ENCODE measurements at regions not wholly inside any gene's neighbourhood (a gene's known extent, or its start where the extent isn't known, plus 50 kb on each side); places are given as distances from the start of the nearest gene placed in this dataset.
"Not testable (repeated sequence)": the region's sequence is repeated elsewhere in the genome, so short reads cannot be mapped to it uniquely, and the experiment has no call there.

DNA sequence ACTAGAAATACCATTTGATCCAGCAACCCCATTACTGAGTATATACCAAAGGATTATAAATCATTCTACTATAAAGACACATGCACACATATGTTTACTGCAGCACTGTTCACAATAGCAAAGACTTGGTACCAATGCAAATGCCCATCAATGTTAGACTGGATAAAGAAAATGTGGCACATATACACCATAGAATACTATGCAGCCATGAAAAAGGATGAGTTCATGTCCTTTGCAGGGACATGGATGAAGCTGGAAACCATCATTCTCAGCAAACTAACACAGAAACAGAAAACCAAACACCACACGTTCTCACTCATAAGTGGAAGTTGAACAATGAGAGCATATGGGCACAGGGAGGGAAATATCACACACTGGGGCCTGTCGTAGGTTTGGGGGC is 106.0 kb downstream of the SPATA18 start:
- DNase-seq (ENCODE audit: low read depth in 2 of 2): not testable (repeated sequence)

- peak; percentile 12 to 28 for DNase-seq (ENCODE audit: low read depth in 2 of 2)
These were observed 106.7 kb downstream of the SPATA18 start for GRCh38 chr4:52157641-52158316.

DNA sequence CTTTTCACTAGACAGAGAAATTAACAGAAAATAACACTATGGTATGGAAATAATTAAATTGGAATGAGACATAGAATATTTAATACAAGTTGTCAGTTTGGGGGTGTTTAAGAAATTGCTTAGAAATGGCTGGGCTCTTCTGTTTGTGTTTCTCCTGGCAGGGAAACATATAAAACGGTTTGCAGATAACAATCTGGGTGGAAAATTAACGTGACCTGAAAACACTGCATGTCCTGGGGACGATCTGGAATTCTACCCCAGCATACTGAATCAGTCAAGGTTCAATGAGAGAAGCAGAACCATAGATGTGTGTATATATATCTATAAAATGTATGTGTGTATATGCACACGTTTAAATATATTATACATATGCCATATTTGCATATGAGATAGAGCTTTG is 109.8 kb downstream of the SPATA18 start:
- no peak for DNase-seq (ENCODE audit: low read depth in 2 of 2)

- no peak for DNase-seq (ENCODE audit: low read depth in 2 of 2)
These were observed 113.0 kb downstream of the SPATA18 start for GRCh38 chr4:52164116-52164515.

DNA sequence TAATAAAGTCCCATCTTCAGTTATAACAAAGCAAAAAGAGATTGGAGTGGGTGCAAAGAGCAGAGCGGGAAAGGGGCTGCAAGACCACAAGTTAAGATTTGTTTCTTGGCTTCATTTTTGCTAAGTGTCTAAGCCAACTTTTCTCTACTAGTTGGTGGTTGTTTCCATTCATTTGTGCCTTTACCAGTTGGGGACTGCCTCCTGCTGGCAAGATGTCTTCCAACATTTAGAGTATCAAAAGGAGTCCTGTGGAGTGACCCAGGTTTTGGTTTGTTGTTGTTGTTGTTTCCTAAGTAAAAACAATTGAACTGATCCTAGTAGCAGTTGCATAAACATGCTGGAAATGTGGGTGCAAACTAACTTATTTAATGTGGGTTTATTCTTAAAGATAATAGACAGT is 121.1 kb downstream of the SPATA18 start:
- DNase-seq (ENCODE audit: low read depth in 2 of 2): peak; percentile 24 to 36

GRCh38 chr4:52173470-52174045 is 122.5 kb downstream of the SPATA18 start:
- peak; percentile 52 to 71 for DNase-seq (ENCODE audit: low read depth in 2 of 2)

- no peak for DNase-seq (ENCODE audit: low read depth in 2 of 2)
These were observed 136.5 kb downstream of the SPATA18 start for GRCh38 chr4:52187603-52188002.

- no peak for DNase-seq (ENCODE audit: low read depth in 2 of 2)
These were observed 140.9 kb downstream of the SPATA18 start for GRCh38 chr4:52192001-52192400.

- peak; percentile 1 to 50 for DNase-seq (ENCODE audit: low read depth in 2 of 2)
These were observed 141.6 kb downstream of the SPATA18 start for GRCh38 chr4:52192721-52193135.

DNA sequence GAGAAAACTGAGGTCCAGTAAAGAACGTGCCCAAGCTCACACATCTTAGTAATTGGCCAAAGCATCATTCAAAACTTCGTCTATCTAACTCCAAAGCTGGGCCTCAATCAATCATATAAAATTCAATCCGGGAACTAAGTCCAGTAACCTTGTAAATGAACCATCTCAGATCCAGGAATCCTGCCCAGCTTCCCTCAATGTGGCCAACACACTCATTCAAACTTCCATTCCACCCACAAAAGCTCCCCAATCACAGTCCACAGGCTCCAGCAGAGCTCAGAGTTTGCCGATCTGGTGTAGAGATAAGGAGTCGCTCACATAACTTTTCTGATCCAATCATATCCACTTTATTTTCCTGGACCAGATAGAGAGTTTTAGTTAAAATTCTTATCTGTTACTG is 144.8 kb downstream of the SPATA18 start:
- DNase-seq (ENCODE audit: low read depth in 2 of 2): no peak

- DNase-seq (ENCODE audit: low read depth in 2 of 2): no peak
These were observed 145.6 kb downstream of the SPATA18 start for GRCh38 chr4:52196606-52197130.

DNA sequence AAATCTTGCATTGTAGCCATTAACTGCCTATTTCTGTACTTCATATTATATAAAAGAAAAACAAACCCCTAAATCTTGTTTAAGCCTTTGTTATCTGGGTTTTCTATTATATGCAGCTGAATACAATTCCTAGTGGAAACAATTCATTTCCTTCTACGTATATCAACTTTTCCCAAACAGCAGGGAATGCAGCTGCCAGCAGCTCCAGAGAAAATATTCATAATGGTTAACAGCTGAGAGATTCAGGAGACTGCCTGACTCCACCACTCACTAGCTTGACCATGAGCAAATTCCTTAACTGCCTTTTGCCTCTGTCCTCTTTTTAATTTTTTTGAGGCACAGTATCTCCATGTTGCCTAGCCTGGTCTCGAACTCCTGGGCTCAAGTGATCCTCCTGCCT is 146.2 kb downstream of the SPATA18 start:
- DNase-seq (ENCODE audit: low read depth in 2 of 2): no peak

DNA sequence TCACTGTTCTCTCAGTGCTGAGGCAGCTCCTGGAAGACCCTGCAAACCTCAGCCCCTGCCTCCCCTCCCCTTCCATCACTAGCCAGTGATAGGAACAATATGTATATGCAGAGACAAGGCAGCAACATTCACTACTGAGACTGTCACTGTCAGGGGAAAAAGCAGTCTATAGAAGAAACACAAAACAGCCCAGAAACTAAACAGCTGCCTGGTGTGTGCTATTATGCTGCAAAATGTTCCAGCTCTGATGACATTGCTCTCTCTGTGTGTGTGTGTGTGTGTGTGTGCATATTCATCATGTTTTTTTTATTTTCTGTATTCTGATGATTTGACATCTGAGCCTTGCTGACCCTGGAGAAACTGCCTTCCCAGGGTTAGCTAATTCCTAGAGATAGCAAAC is 147.2 kb downstream of the SPATA18 start:
- DNase-seq (ENCODE audit: low read depth in 2 of 2): no peak

- peak in 1 of 2 donors; percentile 1 for DNase-seq (ENCODE audit: low read depth in 2 of 2)
These were observed 148.7 kb downstream of the SPATA18 start for GRCh38 chr4:52199574-52200338.

- no peak for DNase-seq (ENCODE audit: low read depth in 2 of 2)
These were observed 149.2 kb downstream of the SPATA18 start for GRCh38 chr4:52200339-52200725.

- DNase-seq (ENCODE audit: low read depth in 2 of 2): no peak
These were observed 150.6 kb downstream of the SPATA18 start for GRCh38 chr4:52201715-52202114.

- DNase-seq (ENCODE audit: low read depth in 2 of 2): no peak
These were observed 151.2 kb downstream of the SPATA18 start for GRCh38 chr4:52202251-52202779.

DNA sequence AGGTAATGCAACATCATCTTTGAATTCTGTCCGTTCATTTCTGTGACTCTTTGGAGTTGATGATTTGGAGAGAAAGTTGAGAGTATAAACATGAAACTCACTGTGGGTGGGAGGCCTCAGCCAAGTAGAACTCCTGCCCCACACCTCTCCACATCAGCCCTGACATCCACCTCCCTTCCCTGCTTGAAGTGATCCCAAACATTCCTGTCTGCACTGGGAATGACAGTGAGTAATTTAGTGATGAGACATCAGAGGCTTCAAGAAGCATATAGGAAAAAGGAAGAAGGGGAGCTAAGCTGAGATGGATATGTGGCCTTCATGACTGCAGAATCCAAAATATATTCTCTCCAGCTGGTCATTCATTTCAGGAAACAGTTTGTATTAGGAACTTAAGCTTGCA is 151.8 kb downstream of the SPATA18 start:
- no peak for DNase-seq (ENCODE audit: low read depth in 2 of 2)

DNA sequence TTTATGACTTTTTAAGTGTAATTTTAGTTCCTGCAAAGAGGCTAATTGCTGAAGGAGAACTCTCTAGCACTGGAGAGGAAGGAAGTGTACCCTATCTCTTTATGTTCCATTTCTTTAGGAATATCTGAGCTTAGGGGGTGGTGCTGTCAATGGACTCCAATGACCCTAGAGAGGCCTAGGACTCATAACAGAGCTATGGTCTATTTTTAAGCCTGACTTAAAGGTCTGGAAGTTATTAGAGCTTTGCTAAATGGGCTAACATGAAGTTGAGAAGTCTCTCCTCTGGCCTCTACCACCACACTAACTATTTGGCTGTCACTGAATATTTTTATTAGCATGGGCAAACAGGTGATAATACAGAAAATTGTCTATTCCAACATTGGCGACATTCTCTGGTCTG is 152.2 kb downstream of the SPATA18 start:
- DNase-seq (ENCODE audit: low read depth in 2 of 2): no peak

DNA sequence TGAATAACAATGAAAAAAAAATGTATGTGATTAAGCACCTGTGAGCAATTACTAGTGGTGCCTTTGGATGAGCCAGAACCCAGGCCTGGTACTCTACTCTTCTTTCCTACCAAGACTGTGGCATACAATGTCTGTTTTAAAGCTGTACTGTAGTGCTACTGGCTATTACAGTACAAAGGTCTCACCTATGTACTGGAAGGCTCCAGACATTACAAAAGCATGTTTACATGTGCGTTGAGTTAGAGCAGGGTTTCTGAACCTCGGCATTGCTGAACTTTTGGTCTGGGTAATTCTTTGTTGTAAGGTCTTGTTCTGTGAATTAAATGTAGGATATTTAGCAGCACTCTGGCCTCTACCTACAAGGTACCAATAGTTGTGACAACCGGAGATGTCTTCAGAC is 153.8 kb downstream of the SPATA18 start:
- DNase-seq (ENCODE audit: low read depth in 2 of 2): no peak

- not testable (repeated sequence) for DNase-seq (ENCODE audit: low read depth in 2 of 2)
These were observed 156.0 kb downstream of the SPATA18 start for GRCh38 chr4:52207146-52207545.

DNA sequence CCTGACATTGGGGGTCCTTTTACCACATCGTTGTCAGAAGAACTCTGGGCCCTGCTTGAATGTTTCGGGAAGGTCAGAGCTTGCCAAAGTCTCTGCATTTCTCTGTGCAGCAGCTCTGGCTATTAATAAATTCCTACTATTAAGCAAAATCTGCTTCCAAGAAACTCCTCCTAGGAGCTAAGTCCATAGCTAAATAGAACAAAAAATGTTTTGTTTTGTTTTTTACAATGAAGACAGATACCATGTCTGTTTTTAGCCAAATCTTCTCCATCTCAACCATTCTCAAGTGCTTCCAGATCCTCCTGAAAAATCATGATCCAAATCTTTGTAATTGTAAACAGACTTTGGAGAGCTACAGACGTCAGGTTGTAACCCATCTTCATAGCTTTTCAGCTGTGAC is 161.6 kb downstream of the SPATA18 start:
- no peak for DNase-seq (ENCODE audit: low read depth in 2 of 2)
